Muscle layer of duodenum (tissue), 2 donors: ENCODE measurements at regions not wholly inside any gene's neighbourhood (a gene's known extent, or its start where the extent isn't known, plus 50 kb on each side); places are given as distances from the start of the nearest gene placed in this dataset.
"Not testable (repeated sequence)": the region's sequence is repeated elsewhere in the genome, so short reads cannot be mapped to it uniquely, and the experiment has no call there.

Source experiments
- H3K27ac ChIP-seq: one replicate; pipeline ENCODE4 v1.7.0; 2013; ENCODE audit warnings: mild to moderate bottlenecking, low read length
- H3K27me3 ChIP-seq: one replicate; pipeline ENCODE4 v1.7.0; 2013; ENCODE audit warnings: low read depth, mild to moderate bottlenecking, control low read depth, low read length
- H3K36me3 ChIP-seq, 2 donors: one replicate each; pipeline ENCODE4 v1.7.0; 2013; ENCODE audit warnings: low read length in 2 of 2, control low read depth in 1 of 2, mild to moderate bottlenecking in 1 of 2; ENCODE audit not compliant: insufficient read depth in 2 of 2, control insufficient read depth in 1 of 2
- H3K4me1 ChIP-seq, 2 donors: one replicate each; pipeline ENCODE4 v1.7.0; 2013; ENCODE audit warnings: low read length in 2 of 2, mild to moderate bottlenecking in 2 of 2, control low read depth in 1 of 2, moderate library complexity in 1 of 2; ENCODE audit not compliant: insufficient read depth in 2 of 2, control insufficient read depth in 1 of 2
- H3K4me3 ChIP-seq, 2 donors: one replicate each; pipeline ENCODE4 v1.7.0; 2013; ENCODE audit warnings: low read length in 2 of 2, low read depth in 1 of 2, mild to moderate bottlenecking in 1 of 2
- H3K9me3 ChIP-seq, 2 donors: one replicate each; pipeline ENCODE4 v1.7.0; 2013; ENCODE audit warnings: low read length in 2 of 2, control low read depth in 1 of 2, mild to moderate bottlenecking in 1 of 2; ENCODE audit not compliant: control insufficient read depth in 1 of 2
- donor health status: healthy.

DNA sequence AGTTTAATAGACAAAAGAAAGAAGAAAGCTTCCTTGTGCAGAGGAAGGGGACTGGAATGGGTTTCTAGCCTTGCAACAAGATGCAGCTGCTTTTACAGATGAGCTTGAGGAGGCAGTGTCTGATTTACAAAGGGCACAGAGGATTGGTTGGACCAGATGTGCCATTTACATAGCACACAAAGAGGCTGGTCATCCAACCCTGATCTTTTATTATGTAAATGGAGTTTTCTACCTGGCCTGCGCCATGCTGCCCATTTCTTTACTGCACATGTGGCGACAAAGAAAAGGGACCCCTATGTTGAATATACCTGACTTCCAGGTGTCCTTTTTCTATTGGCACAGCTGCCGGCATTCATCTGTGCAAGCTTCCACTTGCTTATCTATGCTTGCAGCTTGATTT, 409.4 kb upstream of the FRG2C start:
- H3K4me3 ChIP-seq = no peak overlapping the region
- no peaks in the 10 kb centered on the region for H3K9me3 ChIP-seq
- H3K27me3 ChIP-seq = no peaks in the 10 kb centered on the region
- H3K4me1 ChIP-seq = no peaks in the 10 kb centered on the region
- no peaks in the 10 kb centered on the region for H3K36me3 ChIP-seq
- no peak overlapping the region for H3K27ac ChIP-seq

DNA sequence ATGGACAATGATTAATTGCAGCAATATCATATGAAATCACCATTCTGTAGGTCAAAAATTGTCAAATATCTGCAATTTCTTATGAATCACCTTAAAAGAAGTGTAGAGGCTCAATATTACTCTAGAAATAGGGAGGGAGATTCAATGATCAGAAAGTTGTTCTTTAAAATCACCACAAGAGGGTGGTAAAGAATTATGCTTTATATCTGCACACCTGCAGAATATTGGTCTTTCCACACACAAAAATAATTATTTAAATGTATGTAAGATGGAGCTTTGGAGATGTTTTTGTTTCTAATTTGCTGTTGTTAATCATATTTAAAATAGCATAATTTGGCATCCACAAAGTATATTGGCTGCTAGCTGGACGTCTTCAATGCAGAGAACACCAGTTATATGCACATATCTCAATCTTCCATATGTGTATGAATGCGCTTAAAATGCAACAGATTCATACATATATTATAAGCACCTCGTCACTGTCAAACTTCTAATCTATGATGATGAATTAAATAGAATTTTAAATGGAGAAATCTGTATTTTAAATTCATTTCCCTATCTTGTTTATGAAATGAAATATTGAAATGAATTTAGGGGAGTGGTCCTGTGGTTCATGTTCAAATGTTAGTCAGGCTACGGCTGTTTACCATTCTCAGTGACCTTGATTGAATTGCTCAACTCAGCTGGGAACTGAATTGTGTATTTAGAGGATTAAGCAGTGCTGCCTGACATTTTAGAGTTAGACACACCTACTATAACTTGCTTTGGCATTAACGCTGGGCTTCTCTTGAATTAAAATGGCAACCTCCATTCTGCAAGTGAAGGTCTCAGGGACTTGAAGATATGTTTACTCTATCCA, 405.1 kb upstream of the FRG2C start:
- not testable (repeated sequence) for H3K36me3 ChIP-seq, H3K4me3 ChIP-seq, H3K4me1 ChIP-seq, H3K27ac ChIP-seq, H3K9me3 ChIP-seq, H3K27me3 ChIP-seq

DNA sequence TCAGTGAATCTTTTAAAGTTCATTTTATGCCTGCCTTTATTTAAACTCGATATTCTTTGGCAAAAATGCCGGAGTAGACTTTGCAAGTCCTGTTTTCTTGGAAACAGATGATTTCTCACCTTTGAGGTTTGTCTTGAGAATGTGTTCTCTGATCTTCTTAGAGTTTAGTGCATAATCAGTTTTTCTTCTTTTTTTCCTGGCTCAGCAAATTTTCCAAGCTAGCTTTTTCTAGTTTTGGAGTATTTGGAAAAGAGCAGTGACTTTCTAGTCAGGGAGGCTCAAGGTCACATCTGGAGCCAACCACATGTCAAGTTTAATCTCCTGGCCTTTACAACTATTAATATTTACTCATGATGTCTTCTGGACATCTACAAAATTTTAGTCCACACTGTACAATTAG, 403.2 kb upstream of the FRG2C start:
- not testable (repeated sequence) for H3K27ac ChIP-seq, H3K9me3 ChIP-seq, H3K4me1 ChIP-seq, H3K27me3 ChIP-seq, H3K36me3 ChIP-seq, H3K4me3 ChIP-seq

DNA sequence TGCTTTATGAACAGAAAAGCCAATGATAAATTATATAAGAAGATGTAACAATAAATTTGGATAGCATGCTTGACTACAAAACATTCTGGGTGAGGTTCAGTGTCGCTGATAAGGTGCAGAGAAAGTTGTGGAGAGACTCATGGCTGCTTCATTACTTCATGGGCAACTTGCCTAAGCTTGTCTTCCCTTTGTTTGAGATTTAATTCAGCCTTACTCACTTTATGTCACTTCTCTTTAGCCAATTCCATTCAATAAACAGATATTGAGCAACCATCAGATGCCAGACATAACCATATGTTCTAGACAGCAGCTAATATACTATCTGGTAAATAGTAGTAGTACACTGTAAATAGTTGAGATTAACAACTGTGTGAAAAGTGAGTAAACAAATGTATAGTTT, 401.5 kb upstream of the FRG2C start:
- Histone ChIP-seq H3K27me3 (no peaks in the 10 kb centered on the region), H3K4me1 (no peaks in the 10 kb centered on the region)

DNA sequence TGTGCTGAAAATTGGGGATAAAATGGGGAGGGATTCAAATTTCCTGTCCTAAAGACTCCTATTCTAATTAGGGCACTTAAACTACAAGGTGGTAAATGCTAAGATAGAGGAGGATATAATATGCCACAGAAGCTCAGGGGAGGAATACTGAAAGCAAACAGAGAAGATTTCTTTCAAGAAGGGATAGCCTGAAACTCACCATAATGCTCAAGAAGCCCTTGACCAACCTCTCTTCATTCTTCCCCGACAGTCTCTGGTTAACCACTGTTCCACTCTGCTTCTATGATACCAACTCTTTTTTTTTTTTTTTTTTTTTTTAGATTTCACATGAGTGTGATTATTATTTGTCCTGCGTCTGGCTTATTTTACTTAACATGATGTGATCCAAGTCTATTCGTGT, 398.2 kb upstream of the FRG2C start:
- H3K27me3 ChIP-seq = no peaks in the 10 kb centered on the region
- H3K9me3 ChIP-seq = no peaks in the 10 kb centered on the region

More for the DNA sequence above, 401.5 kb upstream of the FRG2C start:
- no peaks in the 10 kb centered on the region for H3K36me3 ChIP-seq
- no peaks in the 10 kb centered on the region for H3K9me3 ChIP-seq
- no peak overlapping the region for H3K4me3 ChIP-seq
- no peak overlapping the region for H3K27ac ChIP-seq

DNA sequence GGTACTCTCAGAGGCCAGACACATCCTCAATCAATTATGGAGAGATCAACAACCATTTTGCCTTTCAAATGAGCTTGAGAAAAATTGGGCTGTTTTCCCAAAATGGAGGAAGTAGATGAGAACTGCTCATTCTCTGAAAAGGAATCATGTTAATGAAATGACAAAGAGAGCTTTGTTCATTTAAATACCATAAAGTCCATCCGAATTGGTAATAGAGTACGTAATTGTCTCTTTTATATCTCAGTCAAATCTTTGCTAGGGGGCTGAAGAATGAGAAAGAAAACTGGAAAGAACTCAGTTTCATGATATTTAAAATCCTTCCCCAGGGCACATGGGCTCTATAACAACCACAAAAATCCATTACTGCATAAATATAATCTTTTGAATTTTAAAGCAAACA, 395.6 kb upstream of the FRG2C start:
- not testable (repeated sequence) for H3K4me1 ChIP-seq, H3K27ac ChIP-seq, H3K9me3 ChIP-seq, H3K4me3 ChIP-seq, H3K36me3 ChIP-seq, H3K27me3 ChIP-seq

More for the DNA sequence above, 398.2 kb upstream of the FRG2C start:
- Histone ChIP-seq H3K36me3 (no peaks in the 10 kb centered on the region), H3K4me3 (no peak overlapping the region), H3K27ac (no peak overlapping the region), H3K4me1 (no peaks in the 10 kb centered on the region)

DNA sequence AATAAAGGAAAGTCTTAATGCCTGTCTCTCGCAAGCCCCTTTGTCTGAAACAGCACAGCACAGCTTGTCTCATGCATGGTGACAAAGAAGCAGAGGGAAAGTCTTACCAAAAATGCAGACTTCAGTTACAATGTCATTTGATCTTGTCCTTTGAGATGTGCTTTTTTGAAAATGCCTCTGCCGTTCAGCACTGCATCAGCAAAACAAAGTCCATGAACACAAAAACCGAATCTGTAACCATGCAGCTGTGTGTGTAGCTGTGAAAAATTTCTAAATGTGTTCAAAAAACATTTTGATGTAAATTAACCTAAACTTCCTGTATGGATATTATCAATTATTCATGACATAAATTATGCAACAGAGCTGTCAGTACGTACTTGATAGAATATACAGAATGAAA, 391.9 kb upstream of the FRG2C start:
- not testable (repeated sequence) for H3K27me3 ChIP-seq, H3K27ac ChIP-seq, H3K4me3 ChIP-seq, H3K4me1 ChIP-seq, H3K36me3 ChIP-seq, H3K9me3 ChIP-seq

DNA sequence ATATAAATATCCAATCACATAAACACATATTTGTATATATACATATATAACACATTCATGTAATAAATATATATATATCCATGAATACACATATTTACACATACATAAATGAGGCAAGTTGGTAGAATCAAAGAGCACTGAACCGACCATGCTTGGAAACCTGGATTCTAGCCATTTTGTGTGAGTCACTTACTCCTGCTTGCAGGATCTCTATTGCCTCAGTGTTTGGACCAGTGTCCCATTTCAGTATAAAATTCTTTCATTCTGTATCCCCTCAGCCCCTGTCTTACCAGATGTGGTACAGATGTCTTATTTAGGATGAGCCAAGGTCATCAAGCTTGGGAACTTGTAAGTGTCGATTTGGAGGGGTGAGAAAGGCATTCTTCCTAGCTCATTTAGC, 391.4 kb upstream of the FRG2C start:
- no peaks in the 10 kb centered on the region for H3K4me1 ChIP-seq
- H3K9me3 ChIP-seq = no peaks in the 10 kb centered on the region
- no peaks in the 10 kb centered on the region for H3K27me3 ChIP-seq
- no peaks in the 10 kb centered on the region for H3K36me3 ChIP-seq
- no peak overlapping the region for H3K27ac ChIP-seq
- no peak overlapping the region for H3K4me3 ChIP-seq

DNA sequence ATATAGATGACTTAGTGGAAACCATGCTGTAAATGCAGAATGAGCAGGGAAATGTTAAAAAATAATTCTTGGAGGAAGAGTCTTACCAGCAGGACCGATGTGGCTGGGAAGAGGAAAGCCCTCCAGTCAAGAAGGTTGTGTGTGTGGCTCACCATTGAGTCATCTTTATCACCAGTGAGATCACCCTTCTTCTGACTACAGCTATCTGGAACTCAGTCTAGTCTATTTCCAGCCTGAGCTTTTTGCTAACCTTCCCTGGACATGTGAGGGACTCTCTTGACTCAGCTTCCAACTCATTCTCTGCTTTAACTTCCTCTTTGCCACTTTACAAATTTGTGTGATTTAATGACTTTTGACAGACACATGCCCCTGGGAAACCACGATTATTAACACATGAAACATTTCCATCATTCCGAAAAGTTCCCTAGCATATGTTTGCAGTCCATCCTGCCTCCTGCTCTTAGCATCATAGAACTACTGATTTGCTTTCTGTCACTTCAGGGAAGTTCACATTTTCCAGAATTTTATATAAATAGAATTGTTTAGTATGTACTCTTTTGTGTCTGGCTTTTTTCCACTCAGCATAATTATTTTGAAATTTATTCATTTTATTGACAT, 378.5 kb upstream of the FRG2C start:
- H3K4me3 ChIP-seq, H3K9me3 ChIP-seq, H3K4me1 ChIP-seq, H3K36me3 ChIP-seq, H3K27me3 ChIP-seq, H3K27ac ChIP-seq: not testable (repeated sequence)

DNA sequence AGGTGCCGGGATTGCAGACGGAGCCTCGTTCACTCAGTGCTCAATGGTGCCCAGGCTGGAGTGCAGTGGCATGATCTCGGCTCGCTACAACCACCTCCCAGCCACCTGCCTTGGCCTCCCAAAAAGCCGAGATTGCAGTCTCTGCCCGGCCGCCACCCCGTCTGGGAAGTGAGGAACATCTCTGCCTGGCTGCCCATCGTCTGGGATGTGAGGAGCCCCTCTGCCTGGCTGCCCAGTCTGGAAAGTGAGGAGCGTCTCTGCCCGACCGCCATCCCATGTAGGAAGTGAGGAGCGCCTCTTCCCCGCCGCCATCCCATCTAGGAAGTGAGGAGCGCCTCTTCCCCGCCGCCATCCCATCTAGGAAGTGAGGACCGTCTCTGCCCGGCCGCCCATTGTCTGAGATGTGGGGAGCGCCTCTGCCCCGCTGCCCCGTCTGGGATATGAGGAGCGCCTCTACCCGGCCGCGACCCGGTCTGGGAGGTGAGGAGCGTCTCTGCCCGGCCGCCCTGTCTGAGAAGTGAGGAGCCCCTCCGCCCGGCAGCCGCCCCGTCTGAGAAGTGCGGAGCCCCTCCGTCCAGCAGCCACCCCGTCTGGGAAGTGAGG, 375.1 kb upstream of the FRG2C start:
- not testable (repeated sequence) for H3K4me3 ChIP-seq, H3K4me1 ChIP-seq, H3K27ac ChIP-seq, H3K9me3 ChIP-seq, H3K27me3 ChIP-seq, H3K36me3 ChIP-seq

DNA sequence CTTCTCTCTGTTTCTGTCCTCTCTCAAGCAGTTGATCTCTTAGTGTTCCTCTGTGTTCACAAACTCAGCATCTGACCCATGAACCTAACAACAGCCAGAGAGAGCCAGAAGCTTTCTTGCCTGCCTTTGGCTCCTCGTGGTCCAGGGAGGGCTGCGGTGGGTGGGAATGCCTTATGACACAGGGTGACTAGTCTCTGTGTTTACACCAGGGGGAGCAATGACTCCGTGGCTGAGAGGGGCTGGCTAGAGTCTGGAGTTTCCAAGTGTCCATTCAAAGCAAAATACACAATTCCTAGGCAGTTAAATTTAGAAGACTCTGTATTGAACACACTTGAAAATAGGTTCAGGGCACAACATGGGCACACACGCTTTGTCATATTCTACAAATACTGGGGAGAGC, 370.0 kb upstream of the FRG2C start:
- peaks cover 0 to 3% of the 10 kb centered on the region in 2 donors for H3K9me3 ChIP-seq
- no peaks in the 10 kb centered on the region for H3K27me3 ChIP-seq
- no peak overlapping the region for H3K4me3 ChIP-seq
- no peaks in the 10 kb centered on the region for H3K36me3 ChIP-seq
- no peak overlapping the region for H3K27ac ChIP-seq
- no peaks in the 10 kb centered on the region for H3K4me1 ChIP-seq
